NCI-H2029 (cell line): ENCODE measurements at regions not wholly inside any gene's neighbourhood (a gene's known extent, or its start where the extent isn't known, plus 50 kb on each side); places are given as distances from the start of the nearest gene placed in this dataset.

Source experiments
- DNase-seq: peaks from one replicate; lab custom pipeline; 2025; lab: John Stamatoyannopoulos, UW

GRCh38 chr20:24106150-24106800 is 117.7 kb upstream of the GGTLC1 start:
- DNase-seq, result no peak

GRCh38 chr20:24102749-24103333 is 114.3 kb upstream of the GGTLC1 start:
- DNase-seq, result no peak

GRCh38 chr20:24102290-24102689 is 113.7 kb upstream of the GGTLC1 start:
- no peak for DNase-seq

GRCh38 chr20:24100370-24101011 is 111.9 kb upstream of the GGTLC1 start:
- peak; percentile 61 for DNase-seq

GRCh38 chr20:24098886-24099285 is 110.3 kb upstream of the GGTLC1 start:
- no peak for DNase-seq

GRCh38 chr20:24097506-24098245 is 109.1 kb upstream of the GGTLC1 start:
- DNase-seq, result no peak

- DNase-seq, result no peak
Observed at GRCh38 chr20:24096864-24097450, 108.4 kb upstream of the GGTLC1 start.

GRCh38 chr20:24096264-24096663 is 107.7 kb upstream of the GGTLC1 start:
- DNase-seq, result no peak

GRCh38 chr20:24095756-24096155 is 107.2 kb upstream of the GGTLC1 start:
- no peak for DNase-seq

GRCh38 chr20:24095303-24095702 is 106.7 kb upstream of the GGTLC1 start:
- no peak for DNase-seq

- DNase-seq, result no peak
Observed at GRCh38 chr20:24089576-24089975, 101.0 kb upstream of the GGTLC1 start.

GRCh38 chr20:24086121-24086520 is 97.5 kb upstream of the GGTLC1 start:
- no peak for DNase-seq

- no peak for DNase-seq
Observed at GRCh38 chr20:24084281-24084680, 95.7 kb upstream of the GGTLC1 start.

- no peak for DNase-seq
Observed at GRCh38 chr20:24081077-24081476, 92.5 kb upstream of the GGTLC1 start.

GRCh38 chr20:24079661-24080412 is 91.3 kb upstream of the GGTLC1 start:
- no peak for DNase-seq

GRCh38 chr20:24077145-24077544 is 88.6 kb upstream of the GGTLC1 start:
- DNase-seq, result no peak

GRCh38 chr20:24070679-24071078 is 82.1 kb upstream of the GGTLC1 start:
- DNase-seq, result no peak

- no peak for DNase-seq
Observed at GRCh38 chr20:24066076-24066700, 77.6 kb upstream of the GGTLC1 start.

- DNase-seq, result no peak
Observed at GRCh38 chr20:24064915-24065314, 76.3 kb upstream of the GGTLC1 start.

- no peak for DNase-seq
Observed at GRCh38 chr20:24064092-24064491, 75.5 kb upstream of the GGTLC1 start.

- no peak for DNase-seq
Observed at GRCh38 chr20:24063100-24063499, 74.5 kb upstream of the GGTLC1 start.
